HG02885 (cell line): ENCODE measurements at regions not wholly inside any gene's neighbourhood (a gene's known extent, or its start where the extent isn't known, plus 50 kb on each side); places are given as distances from the start of the nearest gene placed in this dataset.

Experiments used
- ATAC-seq: cut with Tn5 transposase; IDR thresholded peaks from one replicate; pipeline ENCODE4 v1.9.1; 2021; ENCODE audit warnings: mild to moderate bottlenecking; ENCODE audit not compliant: unreplicated experiment, poor library complexity

GRCh38 chr12:24487606-24488005, 461.3 kb downstream of the BCAT1 start:
- ATAC-seq = no peak

GRCh38 chr12:24483732-24484131, 465.2 kb downstream of the BCAT1 start:
- ATAC-seq = no peak

- ATAC-seq = no peak
Measured at GRCh38 chr12:24482882-24483604, 465.9 kb downstream of the BCAT1 start.

- ATAC-seq = no peak
Measured at GRCh38 chr12:24482044-24482443, 466.9 kb downstream of the BCAT1 start.

GRCh38 chr12:24480766-24481449, 468.0 kb downstream of the BCAT1 start:
- no peak for ATAC-seq

GRCh38 chr12:24479131-24479530, 469.8 kb downstream of the BCAT1 start:
- no peak for ATAC-seq

GRCh38 chr12:24478254-24478653, 470.6 kb downstream of the BCAT1 start:
- no peak for ATAC-seq

- no peak for ATAC-seq
Measured at GRCh38 chr12:24476310-24476709, 472.6 kb downstream of the BCAT1 start.

GRCh38 chr12:24475337-24475736, 473.6 kb downstream of the BCAT1 start:
- ATAC-seq = no peak

GRCh38 chr12:24473097-24473496, 475.8 kb downstream of the BCAT1 start:
- ATAC-seq = no peak

- ATAC-seq = no peak
Measured at GRCh38 chr12:24470050-24470449, 478.9 kb downstream of the BCAT1 start.

GRCh38 chr12:24469089-24469488, 479.8 kb downstream of the BCAT1 start:
- no peak for ATAC-seq

- no peak for ATAC-seq
Measured at GRCh38 chr12:24467226-24467625, 481.7 kb downstream of the BCAT1 start.

GRCh38 chr12:24463375-24463774, 485.5 kb downstream of the BCAT1 start:
- no peak for ATAC-seq

GRCh38 chr12:24462946-24463345, 486.0 kb downstream of the BCAT1 start:
- ATAC-seq = no peak

GRCh38 chr12:24460506-24460905, 488.4 kb downstream of the BCAT1 start:
- no peak for ATAC-seq

GRCh38 chr12:24460099-24460498, 488.8 kb downstream of the BCAT1 start:
- ATAC-seq = no peak

- no peak for ATAC-seq
Measured at GRCh38 chr12:24455811-24456210, 493.1 kb downstream of the BCAT1 start.

- no peak for ATAC-seq
Measured at GRCh38 chr12:24447678-24448077, 498.2 kb upstream of the SOX5 start.

GRCh38 chr12:24446287-24446686, 496.8 kb upstream of the SOX5 start:
- no peak for ATAC-seq

GRCh38 chr12:24444634-24445033, 495.2 kb upstream of the SOX5 start:
- no peak for ATAC-seq

GRCh38 chr12:24441458-24441857, 492.0 kb upstream of the SOX5 start:
- no peak for ATAC-seq
